ENCODE measurements at regions not wholly inside any gene's neighbourhood (a gene's known extent, or its start where the extent isn't known, plus 50 kb on each side); places are given as distances from the start of the nearest gene placed in this dataset.

DNA sequence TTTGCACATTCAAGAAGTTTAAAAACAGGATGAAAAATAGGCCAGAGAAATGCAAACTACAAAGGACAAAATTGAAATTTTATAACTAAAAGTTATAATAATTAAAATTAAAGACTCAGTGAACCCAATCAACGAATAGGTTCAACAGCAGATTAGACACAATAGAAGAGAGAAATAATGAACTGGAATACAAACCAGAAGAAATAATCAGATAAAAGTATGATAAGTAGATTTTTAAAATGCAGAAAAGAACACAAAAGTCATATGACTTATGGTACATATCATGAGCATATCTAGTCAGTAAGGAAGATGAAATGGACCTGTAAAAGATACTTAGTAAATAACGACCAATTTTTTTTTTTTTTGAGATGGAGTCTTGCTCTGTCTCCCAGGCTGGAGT is 108.1 kb upstream of the COG2 start:
- H2BK15ac ChIP-seq (ENCODE audit: low read depth, low read length) = no peak overlapping the region
- intact Hi-C loops (cut with micrococcal nuclease) (no loop called here), in situ Hi-C loops (cut with MboI; ENCODE audit: low sequenced_read_pairs) (no loop called here), dilution Hi-C loops (cut with HindIII; ENCODE audit: low sequenced_read_pairs, unreplicated experiment) (no loop called here)
- H2AFZ ChIP-seq (replicated peaks; ENCODE audit: low read length, poor library complexity) = no peak overlapping the region
- no peak overlapping the region for H3K4me3 ChIP-seq (ENCODE audit: insufficient read depth, low read depth, low read length)
- no peak overlapping the region for H2BK120ac ChIP-seq (ENCODE audit: low read depth, low read length)
- H2AK9ac ChIP-seq (replicated peaks; ENCODE audit: low read depth, low read length, poor library complexity) = no peak overlapping the region
- no peak overlapping the region for H4K5ac ChIP-seq (ENCODE audit: low read depth, low read length)
- ATAC-seq (ENCODE audit: low read depth) (no peak), DNase-seq (no peak)
- CTCF ChIA-PET = no interaction called here
- no peak overlapping the region for H2BK5ac ChIP-seq (ENCODE audit: low read depth, low read length, poor library complexity, severe bottlenecking)
- H3K9me3 ChIP-seq (ENCODE audit: control insufficient read depth, insufficient read depth, low read length) = peaks cover under 1% of the 10 kb centered on the region; the same call in 1 of the 2 replicates
- H3K27me3 ChIP-seq (ENCODE audit: control insufficient read depth, insufficient read depth, low read length) = no peaks in the 10 kb centered on the region
- H3K36me3 ChIP-seq (ENCODE audit: control insufficient read depth, insufficient read depth, low read length) = no peaks in the 10 kb centered on the region
- TF ChIP-seq RAD21 (IDR thresholded peaks at IDR 0.05; ENCODE audit: low read length) = no peak
- no peak for TF ChIP-seq POLR2A (IDR thresholded peaks at IDR 0.05; ENCODE audit: low read depth, low read length)
- TF ChIP-seq RFX5 (IDR thresholded peaks at IDR 0.05; ENCODE audit: low read depth, low read length) = no peak
- TF ChIP-seq, protein P1, sequence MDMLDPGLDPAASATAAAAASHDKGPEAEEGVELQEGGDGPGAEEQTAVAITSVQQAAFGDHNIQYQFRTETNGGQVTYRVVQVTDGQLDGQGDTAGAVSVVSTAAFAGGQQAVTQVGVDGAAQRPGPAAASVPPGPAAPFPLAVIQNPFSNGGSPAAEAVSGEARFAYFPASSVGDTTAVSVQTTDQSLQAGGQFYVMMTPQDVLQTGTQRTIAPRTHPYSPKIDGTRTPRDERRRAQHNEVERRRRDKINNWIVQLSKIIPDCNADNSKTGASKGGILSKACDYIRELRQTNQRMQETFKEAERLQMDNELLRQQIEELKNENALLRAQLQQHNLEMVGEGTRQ (IDR thresholded peaks at IDR 0.05; ENCODE audit: low read depth, low read length) = no peak
- no peak for TF ChIP-seq SMC3 (IDR thresholded peaks at IDR 0.05; ENCODE audit: low read depth, low read length)
- no peak overlapping the region for H4K91ac ChIP-seq (ENCODE audit: insufficient read depth, low read depth, low read length)
- BruUV-seq (replicated peaks) = no TSS peak
- no peak overlapping the region for H3K9ac ChIP-seq (ENCODE audit: low read depth, low read length)
- H3K27ac ChIP-seq (ENCODE audit: insufficient read depth, low read length) = no peak overlapping the region
- no CpG with 5 or more reads among the region's 2 CpGs for WGBS, 2 experiments (ENCODE audit: extremely low coverage in 2 of 2, insufficient read length in 1 of 2)
- POLR2A ChIA-PET (ENCODE audit: unreplicated experiment) = no interaction called here
- H4K8ac ChIP-seq (ENCODE audit: low read depth in 2 of 2, low read length in 2 of 2) = no peak overlapping the region
- H3K4ac ChIP-seq (ENCODE audit: low read depth, low read length) = no peak overlapping the region
- no peak overlapping the region for H3K56ac ChIP-seq (ENCODE audit: extremely low read depth, insufficient read depth, low read length)
- no peaks in the 10 kb centered on the region for H3K9me1 ChIP-seq (ENCODE audit: insufficient read depth, low read length)
- H3K18ac ChIP-seq (ENCODE audit: low read depth, low read length) = no peak overlapping the region
- H2BK20ac ChIP-seq (ENCODE audit: low read depth, low read length) = no peak overlapping the region
- no peak overlapping the region for H3K4me2 ChIP-seq (ENCODE audit: low read depth, low read length)
- no peaks in the 10 kb centered on the region for H3K4me1 ChIP-seq (ENCODE audit: control insufficient read depth, insufficient read depth, low read length)
- H3K23ac ChIP-seq (ENCODE audit: low read depth, low read length) = no peak overlapping the region
- H3K14ac ChIP-seq (replicated peaks; ENCODE audit: low read depth, low read length) = no peak overlapping the region
- H4K20me1 ChIP-seq (ENCODE audit: insufficient read depth, low read length) = no peaks in the 10 kb centered on the region
- no peak overlapping the region for H2AK5ac ChIP-seq (ENCODE audit: low read depth, low read length)
- H3K79me1 ChIP-seq (ENCODE audit: low read depth in 1 of 2, low read length in 2 of 2) = no peaks in the 10 kb centered on the region
